NCI-H526 treated with DMSO at 0.1 percent for 48 hours (cell line): ENCODE measurements at regions not wholly inside any gene's neighbourhood (a gene's known extent, or its start where the extent isn't known, plus 50 kb on each side); places are given as distances from the start of the nearest gene placed in this dataset.
"Not testable (repeated sequence)": the region's sequence is repeated elsewhere in the genome, so short reads cannot be mapped to it uniquely, and the experiment has no call there.

Experiments used
- DNase-seq: peaks from one replicate; lab custom pipeline; 2025; lab: John Stamatoyannopoulos, UW

DNA sequence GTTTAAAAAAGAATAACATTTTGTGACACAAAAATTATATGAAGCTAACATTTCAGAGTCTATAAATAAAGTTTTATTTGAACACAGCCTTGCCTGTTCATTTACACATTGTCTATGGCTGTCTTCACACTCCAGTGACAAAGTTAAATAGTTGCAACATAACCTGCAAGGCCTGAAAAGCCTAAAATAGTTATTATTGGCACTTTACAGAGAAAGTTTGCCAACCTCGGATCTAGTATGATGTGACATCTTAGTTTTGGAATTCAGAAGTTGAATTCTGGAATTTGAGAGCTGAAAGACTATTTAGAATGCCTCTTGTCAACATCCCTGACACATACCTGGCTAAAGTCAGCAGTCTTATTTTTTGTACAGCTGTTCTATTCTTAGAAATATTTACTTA, 68.3 kb downstream of the DYRK2 start:
- DNase-seq = no peak

DNA sequence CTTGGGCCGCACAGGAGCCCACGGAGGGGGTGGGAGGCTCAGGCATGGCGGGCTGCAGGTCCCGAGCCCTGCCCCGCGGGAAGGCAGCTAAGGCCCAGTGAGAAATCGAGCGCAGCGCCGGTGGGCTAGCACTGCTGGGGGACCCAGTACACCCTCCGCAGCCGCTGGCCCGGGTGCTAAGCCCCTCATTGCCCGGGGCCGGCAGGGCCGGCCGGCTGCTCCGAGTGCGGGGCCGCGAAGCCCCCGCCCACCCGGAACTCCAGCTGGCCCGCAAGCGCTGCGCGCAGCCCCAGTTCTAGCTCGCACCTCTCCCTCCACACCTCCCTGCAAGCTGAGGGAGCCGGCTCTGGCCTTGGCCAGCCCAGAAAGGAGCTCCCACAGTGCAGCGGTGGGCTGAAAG, 70.8 kb downstream of the DYRK2 start:
- not testable (repeated sequence) for DNase-seq

DNA sequence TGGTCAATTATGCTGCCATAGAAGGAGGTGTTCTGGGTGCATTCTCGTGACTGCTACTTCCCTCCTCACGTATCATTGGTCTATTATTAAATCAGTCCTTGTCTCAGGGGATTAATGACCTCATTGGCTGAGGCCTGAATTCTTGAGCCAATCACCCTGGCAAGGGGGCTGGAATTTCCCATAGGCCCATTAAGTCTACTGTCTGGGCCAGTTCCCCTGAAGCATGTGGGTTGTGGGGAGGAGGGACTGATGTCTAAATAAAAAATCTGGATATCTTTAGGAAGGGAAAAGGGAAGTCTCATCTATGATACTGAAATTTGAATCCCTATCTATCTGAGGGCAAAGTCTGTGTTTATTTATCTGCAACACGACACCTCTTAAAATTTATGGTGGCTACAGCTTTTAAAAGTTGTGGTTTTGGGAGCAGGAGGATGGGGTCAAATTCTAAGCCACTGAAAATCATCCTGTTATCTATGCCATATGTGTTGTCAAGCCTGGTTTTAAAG, 71.9 kb downstream of the DYRK2 start:
- peak; percentile 88 for DNase-seq

DNA sequence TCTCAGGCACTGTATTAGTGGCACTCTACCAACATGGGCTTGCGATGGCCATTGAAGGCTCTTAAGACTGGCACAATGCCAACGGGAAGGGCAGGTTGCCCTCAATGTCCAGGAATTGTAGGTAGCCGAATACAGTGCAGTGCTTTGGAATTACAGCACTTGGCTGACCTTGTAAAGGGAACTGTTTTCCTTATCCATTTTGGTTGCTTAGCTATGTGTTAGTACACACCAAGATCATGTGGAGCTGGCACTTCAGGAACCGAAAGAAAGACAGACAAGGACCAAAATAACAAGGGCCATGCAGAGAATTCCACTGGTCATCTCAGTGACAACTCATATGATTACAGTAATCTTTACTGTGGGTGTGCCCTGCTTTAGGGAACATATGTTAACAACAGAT, 72.7 kb downstream of the DYRK2 start:
- DNase-seq = no peak

DNA sequence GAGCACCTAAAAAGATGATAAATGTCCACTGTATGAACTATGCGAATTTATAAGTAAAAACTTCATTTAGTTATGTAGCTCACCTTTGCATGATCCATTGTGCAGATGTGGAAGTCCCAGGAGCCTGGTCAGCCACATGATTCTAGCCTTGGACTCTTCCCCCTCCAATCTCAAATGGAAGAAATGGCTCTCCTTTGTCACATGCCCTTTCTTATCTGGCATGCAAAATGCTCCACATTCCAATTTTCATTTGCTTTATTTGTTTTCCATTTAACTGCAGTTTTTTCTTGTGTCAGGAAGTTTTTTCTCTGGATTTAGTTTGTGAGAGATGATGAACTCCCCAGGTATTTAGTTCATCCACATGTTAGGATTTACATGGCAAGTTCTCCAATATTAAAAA, 73.8 kb downstream of the DYRK2 start:
- no peak for DNase-seq

DNA sequence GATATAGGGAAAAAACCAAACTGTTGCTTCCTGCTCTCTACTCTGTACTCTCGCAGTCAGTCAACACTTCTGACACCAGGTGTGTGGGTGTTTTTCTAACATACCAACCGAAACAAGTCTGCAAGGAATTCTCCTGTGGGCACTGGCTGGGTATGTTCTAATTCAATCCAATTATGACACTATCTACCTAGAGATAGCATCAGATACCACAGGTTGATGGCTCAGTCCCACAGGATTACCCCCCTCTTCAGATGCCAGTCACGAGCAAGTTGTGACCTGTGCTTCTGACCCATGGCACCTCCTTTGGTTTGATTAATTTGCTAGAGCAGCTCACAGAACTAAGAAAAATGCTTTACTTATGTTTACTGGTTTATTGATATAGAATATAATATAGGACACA, 78.3 kb downstream of the DYRK2 start:
- DNase-seq = no peak

DNA sequence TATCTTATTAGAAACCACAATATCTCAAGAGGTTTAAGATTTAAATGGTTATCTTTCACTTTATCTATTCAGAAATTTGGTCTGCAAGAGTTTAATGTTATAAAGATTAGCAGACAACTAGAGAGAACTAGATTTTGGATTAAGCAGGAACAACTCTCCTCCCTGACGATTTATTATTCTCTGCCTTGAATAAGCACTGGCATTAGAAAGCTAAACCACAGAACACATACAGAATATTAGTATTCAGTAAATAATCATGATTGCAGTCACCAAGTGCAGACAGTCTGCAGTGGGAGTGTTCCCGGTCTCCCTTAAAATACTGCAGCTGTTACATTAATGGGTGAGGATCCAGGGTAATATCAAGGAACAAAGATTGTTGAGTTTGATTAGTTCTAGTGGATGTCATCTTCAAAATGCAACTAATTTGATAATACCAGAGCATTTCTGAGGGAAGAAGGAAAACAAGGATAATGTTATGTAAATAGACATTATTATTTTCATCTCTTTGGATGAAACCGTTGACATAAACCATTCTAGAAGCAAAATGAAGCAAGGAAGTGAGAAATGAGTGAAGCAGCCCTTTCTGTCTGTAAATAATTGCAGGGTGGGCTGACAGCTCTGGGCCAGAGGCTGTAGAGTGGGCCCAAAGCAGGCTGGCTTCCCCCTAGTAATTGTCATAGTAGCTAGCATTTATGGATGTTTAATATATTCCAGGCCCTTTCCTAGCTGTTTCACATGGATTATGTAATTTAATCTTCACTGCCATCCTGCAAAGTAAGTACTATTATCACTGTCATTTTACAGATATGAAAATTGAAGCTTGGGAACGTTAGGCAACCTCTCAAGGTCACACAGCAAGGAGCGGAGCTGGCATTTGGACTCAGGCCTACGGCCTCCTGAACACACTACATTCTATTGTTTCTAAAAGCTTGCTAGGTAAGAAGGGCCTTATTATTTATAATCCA, 79.4 kb downstream of the DYRK2 start:
- no peak for DNase-seq

DNA sequence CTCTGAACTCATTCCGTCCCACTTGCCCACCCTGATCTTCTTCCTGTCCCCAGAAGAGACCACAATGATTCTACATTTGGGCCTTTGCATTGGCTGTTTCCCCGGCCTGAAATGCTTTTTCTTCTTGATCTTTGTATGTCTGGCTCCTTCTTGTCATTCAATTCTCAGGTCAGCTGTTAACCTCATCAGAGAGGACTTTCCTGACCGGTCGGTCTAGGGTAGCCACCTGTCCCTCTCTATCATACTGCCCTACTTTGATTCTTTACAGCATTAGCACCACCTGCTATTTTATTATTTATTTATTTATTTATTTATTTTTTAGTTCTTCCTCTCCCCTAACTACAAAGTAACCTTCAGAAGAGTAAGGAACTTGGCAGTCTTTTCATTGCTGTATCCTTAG, 84.3 kb downstream of the DYRK2 start:
- no peak for DNase-seq

DNA sequence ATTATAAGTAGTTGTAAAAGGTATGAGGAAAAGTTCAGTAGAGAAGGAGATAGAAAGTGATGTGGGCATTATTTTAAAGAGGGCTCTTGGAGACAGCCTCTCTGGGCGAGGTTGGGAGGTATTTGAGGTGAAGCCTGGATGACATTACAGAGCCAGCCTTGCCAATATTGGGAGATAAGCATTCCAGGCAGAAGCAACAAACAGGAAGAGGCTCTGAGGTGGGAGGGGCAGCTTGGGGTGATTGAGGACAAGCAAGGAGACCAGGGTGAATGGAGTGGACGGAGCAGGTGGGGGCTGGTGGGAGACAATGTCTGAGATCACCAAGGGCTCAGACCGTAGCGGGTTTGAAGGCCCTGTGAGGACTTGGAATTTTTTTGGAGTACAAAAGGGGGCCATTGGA, 87.3 kb downstream of the DYRK2 start:
- DNase-seq = no peak

DNA sequence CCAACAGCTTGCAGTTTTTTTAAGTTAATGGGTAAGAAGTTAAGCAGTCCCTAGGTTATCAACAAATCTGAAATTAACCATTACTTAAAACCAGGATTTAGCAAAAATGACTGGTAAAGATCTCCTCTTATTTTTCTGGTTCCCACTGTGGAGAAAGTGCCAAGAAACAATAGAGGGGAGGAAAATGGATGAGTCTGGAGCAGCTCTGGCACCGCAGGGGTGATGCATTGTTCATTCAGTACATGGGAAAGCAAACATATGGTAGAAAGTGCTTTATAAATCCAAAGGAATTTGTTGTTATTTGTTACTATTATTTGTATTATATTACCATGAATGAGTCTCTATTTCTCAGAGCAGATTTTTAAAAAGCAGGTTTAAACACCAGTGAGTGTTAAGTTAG, 92.2 kb downstream of the DYRK2 start:
- DNase-seq = no peak

DNA sequence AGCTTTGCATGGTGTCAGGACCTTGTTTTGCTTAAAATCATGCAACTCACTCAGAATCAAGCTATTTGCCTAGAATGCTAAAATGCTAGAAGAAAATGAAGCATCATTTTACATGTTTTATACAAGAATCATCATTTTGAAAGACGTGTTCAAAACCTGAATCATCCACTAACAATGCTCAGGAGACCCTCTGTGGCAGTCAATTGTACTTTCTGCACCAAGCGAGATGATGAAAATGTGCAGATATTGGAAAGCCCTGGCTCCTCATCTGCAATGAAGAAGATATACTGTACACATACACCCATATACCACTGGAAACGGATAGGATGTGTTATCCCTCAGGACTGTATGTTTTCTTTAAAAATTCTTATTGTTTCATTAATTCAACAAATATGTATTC, 92.7 kb downstream of the DYRK2 start:
- DNase-seq = no peak

DNA sequence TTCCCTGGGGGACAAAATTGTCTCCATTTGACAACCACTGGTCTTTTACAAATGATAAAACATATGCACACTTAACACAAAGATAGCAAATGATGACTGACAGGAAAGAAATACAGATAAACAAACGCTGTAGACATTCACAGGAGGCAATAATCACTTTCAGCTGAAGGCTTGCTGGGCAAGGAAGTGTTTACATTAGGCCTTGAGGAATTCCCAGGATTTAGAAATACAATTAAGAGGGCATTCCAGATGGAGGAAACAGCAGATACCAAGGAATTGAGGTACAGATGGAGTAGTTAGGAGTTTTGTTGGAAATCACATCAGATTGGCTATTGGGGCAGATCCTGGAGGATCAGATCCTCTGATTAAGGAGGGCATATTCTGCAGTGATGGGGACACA, 93.9 kb downstream of the DYRK2 start:
- DNase-seq = no peak

DNA sequence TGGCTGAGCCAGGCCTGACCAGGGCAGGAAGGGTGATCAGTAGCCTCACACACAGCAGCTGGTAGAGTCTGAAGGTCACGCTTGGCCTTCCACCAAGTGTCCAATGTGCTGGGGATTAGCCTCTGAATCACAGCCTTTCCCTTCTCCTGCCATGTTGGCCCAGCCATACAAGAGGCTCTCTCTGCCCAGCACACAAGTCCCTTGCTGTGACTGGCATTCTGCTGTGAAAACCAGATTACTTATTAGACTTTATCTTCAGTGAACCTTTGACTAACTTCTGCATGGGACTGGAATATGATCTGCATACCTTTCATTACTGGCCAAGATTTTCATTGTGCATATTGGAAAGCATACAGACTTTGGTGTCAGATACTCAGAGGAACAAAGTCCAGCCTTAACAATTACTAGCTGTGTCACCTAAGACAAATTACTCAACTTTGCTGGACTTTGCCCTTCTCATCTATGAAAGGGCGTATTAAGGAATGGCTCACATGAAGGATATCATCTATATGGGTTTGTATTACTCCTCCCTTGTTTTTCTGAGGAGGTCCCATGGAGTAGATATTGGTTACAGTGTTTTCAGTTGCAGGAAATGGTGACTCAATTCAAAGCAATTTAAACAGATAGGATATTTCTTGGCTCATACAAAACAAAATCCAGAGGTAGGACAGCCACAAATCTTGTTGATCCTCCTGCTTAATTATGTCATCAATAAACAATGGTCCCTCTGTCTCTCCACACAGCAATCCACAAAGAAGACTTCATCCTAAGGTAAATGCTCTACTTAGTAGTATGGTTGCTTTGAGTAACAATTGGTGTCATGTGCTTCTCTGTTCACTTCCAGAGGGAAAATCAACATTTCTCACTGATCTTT, 99.6 kb downstream of the DYRK2 start:
- no peak for DNase-seq

DNA sequence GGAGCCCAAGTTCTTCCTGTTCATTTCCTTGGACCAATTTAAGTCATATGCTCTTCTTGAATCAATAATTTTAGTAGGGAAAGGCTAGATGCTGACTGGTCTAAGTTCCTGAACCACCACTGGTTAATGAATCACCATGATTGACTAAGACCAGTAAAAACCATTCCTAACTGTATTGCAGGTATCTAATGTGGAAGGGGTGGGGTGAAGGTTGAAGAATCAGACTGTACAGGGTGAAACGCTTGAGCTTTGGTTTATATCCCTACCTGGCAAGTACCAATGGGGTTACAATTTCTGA, 100.1 kb downstream of the DYRK2 start:
- no peak for DNase-seq

DNA sequence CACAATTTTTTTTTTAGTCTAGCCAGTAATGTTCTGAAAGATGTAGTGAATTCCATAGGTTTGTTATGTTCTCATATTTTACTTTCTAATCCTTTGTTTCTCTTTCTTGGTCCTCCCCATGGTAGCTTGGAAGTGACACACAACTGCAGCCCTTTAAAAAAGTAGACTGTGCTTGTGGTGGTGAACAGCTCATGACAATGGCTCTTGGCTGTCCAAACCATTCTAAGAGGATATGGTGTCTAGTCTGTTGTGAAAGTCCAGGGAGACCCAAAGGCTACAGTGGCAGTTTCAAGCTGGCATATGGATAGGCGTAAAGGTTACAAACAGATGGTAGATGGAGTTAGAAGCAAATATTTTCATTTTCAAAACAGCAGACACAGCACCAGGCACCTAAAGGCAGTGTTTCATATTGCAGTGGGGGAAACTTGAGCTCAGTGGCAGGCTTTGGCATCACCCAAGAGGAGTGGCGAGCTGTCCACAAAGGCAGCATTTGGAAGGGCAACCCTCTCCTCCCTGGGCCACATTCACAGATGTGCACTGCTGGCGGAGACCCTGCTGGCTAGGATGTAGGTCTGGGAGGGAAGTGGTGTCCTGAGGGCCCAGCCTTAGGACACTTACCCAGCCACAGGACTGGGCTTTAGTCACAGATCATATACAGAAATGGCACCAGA, 102.1 kb downstream of the DYRK2 start:
- DNase-seq = no peak

DNA sequence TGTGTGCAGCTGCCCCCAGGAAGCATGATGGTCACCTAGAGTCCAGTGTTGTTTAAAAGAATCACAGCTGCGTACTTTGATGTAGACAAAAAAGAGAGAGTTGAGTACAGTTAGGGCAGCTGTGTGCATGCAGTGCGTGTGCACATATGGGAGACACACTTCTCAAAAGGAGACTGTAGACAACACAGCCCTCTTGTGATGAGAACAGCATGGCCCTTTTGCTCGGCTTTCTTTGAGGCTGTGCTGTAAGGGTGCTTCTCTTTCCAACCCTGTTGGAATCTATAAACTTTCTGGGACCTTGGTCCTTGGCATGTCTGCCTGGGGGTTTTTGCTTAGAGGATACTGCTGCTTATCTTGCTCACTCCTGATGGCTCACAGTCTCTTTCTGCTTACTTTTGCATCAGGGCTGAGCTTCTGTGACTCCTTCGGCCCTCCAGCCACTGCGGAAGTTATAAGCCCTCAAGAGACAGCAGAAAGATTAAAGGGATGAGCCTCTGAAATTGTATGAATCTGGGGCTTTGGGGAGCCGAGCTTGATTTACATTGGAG, 102.9 kb downstream of the DYRK2 start:
- no peak for DNase-seq

DNA sequence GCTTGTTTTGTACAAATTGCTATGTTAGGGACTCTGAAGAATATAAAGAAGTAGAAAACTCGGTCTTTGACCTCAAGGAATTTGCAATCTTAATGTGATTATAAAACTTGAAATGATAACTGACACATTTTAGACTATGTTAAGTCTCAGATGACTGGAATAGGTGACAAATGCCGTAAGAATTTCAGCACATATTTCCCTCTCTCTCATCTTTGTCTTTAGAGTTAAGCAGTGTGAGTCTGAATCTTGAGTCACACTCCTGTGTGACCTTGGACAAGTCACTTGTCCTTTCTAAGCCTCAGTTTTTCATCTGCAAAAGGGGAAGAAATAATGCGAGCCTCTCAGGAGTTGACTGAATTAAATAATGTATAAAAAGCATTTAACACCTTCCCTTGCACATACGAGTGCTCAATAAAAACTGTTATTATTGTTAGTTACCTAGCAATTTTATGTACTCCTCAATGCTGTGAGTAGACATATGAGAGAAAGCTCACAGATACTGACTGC, 103.7 kb downstream of the DYRK2 start:
- DNase-seq = no peak

DNA sequence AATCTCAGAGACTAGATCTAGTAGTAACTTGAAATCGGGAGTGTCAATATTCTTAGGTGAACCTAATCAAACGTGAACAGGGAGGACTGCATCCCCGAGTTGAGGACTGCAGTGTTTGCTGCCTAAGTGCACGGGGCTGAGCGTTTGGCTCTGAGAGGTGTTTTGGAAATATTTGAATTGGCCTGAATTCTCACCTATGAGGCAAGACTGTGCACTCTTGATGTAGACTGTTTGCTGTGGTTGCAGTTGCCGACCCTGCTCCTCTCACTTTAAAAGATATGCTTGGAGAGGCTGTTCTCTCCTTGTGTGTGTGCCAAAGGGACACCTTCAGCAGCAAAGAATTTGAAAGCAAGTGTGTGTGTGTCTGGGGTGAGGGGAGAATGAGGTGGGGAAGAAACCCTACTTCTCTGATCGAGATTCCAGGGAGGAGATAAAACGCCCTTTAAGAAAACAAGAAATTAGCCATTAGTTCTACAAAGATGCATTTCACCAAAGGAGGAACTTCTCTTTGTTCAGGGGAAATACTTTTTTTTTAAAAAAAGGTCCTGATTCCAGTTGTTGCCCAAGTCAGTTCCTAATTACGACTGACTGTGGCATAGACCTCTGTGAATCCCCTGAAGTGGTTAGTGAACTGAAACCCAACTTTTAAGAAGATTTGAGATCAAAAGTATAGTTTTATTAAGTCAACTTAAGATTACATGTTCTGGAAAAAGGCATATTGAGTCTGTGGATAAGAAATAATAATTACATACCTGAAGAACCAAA, 106.6 kb downstream of the DYRK2 start:
- DNase-seq = no peak

DNA sequence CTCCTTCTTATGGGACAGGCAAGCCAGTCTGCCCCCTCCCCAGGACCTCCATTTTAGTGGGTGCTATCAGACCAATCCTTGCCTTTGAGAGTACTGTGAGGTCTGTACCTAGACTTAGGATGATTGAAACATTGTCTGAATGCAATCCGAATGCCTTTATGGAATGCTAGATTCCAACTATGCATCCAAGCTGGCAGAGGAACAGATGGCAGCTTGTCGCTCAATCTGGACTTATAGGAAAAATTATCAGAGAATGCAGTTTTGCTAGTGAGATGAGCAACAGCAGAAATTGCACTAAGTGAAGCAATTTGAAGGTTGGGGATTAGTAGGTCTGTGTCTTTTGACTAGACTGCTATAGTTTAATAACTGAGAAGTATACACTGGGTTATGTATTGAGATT, 109.1 kb downstream of the DYRK2 start:
- DNase-seq = no peak

DNA sequence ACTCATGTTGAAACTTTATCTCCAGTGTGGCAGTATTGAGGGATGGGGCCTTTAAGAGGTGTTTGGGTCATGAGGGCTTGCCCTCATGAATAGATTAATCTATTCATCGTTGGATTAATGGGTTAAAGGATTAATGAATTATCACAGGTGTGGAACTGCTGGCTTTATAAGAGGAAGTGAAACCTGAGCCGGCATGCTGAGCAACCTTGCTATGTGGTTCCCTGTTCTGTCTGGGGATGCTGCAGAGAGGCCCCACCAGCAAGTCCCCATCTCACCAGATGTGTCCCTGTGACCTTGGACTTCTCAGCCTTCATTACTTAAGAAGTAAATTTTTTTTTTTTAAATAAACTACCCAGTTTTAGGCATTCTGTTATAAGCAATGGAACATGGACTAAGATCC, 109.6 kb downstream of the DYRK2 start:
- DNase-seq = no peak

DNA sequence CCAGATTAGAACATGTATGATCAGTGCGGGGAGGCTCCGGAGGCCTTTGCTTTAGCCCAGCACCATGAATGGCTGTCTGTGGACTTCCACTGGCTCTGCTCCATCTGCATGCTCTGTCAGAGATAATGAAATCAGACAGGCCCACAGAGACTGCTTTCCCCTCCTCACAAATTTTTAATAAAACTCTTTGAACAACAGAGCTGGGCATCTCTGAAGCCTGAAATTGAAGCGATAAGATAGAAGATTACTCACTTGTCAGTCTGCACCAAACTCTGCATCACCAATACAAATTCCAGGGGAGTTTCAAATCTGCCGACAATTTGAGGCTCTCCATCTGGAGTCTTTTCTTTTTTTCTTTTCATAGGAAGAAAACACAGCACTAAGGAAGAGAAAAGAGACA, 110.0 kb downstream of the DYRK2 start:
- DNase-seq = no peak
